ENCODE measurements at regions not wholly inside any gene's neighbourhood (a gene's known extent, or its start where the extent isn't known, plus 50 kb on each side); places are given as distances from the start of the nearest gene placed in this dataset.

DNA sequence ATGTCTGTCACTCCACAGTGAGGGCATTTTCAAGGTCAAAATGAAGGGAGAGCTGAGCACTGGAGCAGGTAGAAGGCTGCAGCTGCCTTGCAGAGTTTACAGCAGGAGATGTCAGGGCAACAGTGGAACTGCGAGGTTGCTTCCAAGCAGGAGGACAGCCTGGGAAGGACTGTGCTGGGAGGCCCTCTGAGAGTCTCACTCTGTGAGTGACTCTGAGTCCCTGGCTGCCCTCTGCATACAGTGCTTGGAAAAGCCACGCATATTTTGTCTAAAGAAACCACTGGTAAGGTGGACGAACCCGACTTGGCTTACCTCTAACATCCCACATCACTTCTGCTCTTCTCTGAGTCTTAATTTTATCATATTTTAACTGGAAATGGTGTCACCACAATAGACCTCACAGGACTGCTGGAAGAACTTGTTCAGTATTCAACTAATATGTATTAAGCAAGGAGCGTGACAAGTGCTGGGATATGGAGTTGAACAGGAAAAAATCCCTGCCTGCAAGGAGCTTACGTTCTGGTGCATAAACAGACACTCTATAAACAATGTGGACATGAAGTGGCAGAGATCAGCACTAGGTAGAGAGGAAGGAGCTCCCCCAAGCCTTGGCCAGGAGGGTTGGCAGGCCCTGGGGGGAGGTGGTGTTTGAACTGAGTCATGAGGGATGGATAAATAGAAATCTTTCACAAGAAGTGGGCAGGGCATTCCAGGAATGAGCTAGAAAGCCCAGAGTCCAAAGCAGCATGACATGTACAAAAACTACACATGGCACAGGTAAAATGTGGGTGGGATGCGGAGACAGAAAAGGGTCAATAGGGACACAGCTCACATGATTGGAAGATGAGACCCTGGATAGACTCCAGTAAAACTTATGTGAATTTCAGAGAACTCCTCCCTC is 64.0 kb upstream of the FOXE1 start:
- TF ChIP-seq, protein P1, sequence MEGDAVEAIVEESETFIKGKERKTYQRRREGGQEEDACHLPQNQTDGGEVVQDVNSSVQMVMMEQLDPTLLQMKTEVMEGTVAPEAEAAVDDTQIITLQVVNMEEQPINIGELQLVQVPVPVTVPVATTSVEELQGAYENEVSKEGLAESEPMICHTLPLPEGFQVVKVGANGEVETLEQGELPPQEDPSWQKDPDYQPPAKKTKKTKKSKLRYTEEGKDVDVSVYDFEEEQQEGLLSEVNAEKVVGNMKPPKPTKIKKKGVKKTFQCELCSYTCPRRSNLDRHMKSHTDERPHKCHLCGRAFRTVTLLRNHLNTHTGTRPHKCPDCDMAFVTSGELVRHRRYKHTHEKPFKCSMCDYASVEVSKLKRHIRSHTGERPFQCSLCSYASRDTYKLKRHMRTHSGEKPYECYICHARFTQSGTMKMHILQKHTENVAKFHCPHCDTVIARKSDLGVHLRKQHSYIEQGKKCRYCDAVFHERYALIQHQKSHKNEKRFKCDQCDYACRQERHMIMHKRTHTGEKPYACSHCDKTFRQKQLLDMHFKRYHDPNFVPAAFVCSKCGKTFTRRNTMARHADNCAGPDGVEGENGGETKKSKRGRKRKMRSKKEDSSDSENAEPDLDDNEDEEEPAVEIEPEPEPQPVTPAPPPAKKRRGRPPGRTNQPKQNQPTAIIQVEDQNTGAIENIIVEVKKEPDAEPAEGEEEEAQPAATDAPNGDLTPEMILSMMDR (IDR thresholded peaks at IDR 0.05; ENCODE audit: poor library complexity, severe bottlenecking), result no peak
- TF ChIP-seq, protein P2, sequence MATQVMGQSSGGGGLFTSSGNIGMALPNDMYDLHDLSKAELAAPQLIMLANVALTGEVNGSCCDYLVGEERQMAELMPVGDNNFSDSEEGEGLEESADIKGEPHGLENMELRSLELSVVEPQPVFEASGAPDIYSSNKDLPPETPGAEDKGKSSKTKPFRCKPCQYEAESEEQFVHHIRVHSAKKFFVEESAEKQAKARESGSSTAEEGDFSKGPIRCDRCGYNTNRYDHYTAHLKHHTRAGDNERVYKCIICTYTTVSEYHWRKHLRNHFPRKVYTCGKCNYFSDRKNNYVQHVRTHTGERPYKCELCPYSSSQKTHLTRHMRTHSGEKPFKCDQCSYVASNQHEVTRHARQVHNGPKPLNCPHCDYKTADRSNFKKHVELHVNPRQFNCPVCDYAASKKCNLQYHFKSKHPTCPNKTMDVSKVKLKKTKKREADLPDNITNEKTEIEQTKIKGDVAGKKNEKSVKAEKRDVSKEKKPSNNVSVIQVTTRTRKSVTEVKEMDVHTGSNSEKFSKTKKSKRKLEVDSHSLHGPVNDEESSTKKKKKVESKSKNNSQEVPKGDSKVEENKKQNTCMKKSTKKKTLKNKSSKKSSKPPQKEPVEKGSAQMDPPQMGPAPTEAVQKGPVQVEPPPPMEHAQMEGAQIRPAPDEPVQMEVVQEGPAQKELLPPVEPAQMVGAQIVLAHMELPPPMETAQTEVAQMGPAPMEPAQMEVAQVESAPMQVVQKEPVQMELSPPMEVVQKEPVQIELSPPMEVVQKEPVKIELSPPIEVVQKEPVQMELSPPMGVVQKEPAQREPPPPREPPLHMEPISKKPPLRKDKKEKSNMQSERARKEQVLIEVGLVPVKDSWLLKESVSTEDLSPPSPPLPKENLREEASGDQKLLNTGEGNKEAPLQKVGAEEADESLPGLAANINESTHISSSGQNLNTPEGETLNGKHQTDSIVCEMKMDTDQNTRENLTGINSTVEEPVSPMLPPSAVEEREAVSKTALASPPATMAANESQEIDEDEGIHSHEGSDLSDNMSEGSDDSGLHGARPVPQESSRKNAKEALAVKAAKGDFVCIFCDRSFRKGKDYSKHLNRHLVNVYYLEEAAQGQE (IDR thresholded peaks at IDR 0.05; ENCODE audit: borderline replicate concordance), result no peak

Measured in neural cell (in vitro differentiated cells).